ENCODE measurements at regions not wholly inside any gene's neighbourhood (a gene's known extent, or its start where the extent isn't known, plus 50 kb on each side); places are given as distances from the start of the nearest gene placed in this dataset.

GRCh38 chr5:175261526-175261925, 182.5 kb downstream of the DRD1 start:
- no peak overlapping the region for H3K4me3 ChIP-seq
- no peaks in the 10 kb centered on the region for H3K36me3 ChIP-seq
- no peak overlapping the region for H3K27ac ChIP-seq
- no peaks in the 10 kb centered on the region for H3K4me1 ChIP-seq
- 60 to 79% methylated on average over 4 of the region's 4 CpGs for WGBS, 2 donors
- intact Hi-C loops (cut with DNase I), result no loop called here
- no peak for DNase-seq
- H3K27me3 ChIP-seq, result no peaks in the 10 kb centered on the region
- TF ChIP-seq POLR2A (IDR thresholded peaks at IDR 0.05) (no peak), CTCF (IDR thresholded peaks at IDR 0.05) (no peak)
- H3K9me3 ChIP-seq, result no peaks in the 10 kb centered on the region

GRCh38 chr5:175261037-175261436, 182.9 kb downstream of the DRD1 start:
- no peaks in the 10 kb centered on the region for H3K4me1 ChIP-seq
- no peak overlapping the region for H3K27ac ChIP-seq
- 62 to 65% methylated on average over 5 to 6 of the region's 6 CpGs for WGBS, 2 donors
- no peaks in the 10 kb centered on the region for H3K9me3 ChIP-seq
- no peak for DNase-seq
- no peak for TF ChIP-seq POLR2A (IDR thresholded peaks at IDR 0.05)
- TF ChIP-seq CTCF (IDR thresholded peaks at IDR 0.05), result no peak
- H3K27me3 ChIP-seq, result no peaks in the 10 kb centered on the region
- intact Hi-C loops (cut with DNase I), result no loop called here
- H3K36me3 ChIP-seq, result no peaks in the 10 kb centered on the region
- no peak overlapping the region for H3K4me3 ChIP-seq

GRCh38 chr5:175257847-175258194, 186.2 kb downstream of the DRD1 start:
- TF ChIP-seq CTCF (IDR thresholded peaks at IDR 0.05) (no peak), POLR2A (IDR thresholded peaks at IDR 0.05) (no peak)
- intact Hi-C loops (cut with DNase I), result no loop called here
- Histone ChIP-seq H3K27me3 (peaks cover 0 to 17% (median 0%) of the 10 kb centered on the region in 4 donors), H3K27ac (no peak overlapping the region), H3K4me3 (no peak overlapping the region), H3K36me3 (no peaks in the 10 kb centered on the region), H3K4me1 (peaks cover 0 to 13% (median 0%) of the 10 kb centered on the region in 3 donors), H3K9me3 (no peaks in the 10 kb centered on the region)
- 86 to 100% methylated on average over 1 of the region's 1 CpG for WGBS, 2 donors
- no peak for DNase-seq

GRCh38 chr5:175257128-175257846, 186.7 kb downstream of the DRD1 start:
- Histone ChIP-seq H3K9me3 (no peaks in the 10 kb centered on the region), H3K27ac (no peak overlapping the region), H3K4me3 (no peak overlapping the region), H3K27me3 (peaks cover 0 to 21% (median 0%) of the 10 kb centered on the region in 4 donors), H3K4me1 (peaks cover 0 to 13% (median 0%) of the 10 kb centered on the region in 3 donors), H3K36me3 (no peaks in the 10 kb centered on the region)
- DNase-seq, result no peak
- 76 to 78% methylated on average over 4 of the region's 4 CpGs for WGBS, 2 donors
- TF ChIP-seq POLR2A (IDR thresholded peaks at IDR 0.05) (no peak), CTCF (IDR thresholded peaks at IDR 0.05) (no peak)
- intact Hi-C loops (cut with DNase I), result no loop called here

GRCh38 chr5:175254155-175254554, 189.8 kb downstream of the DRD1 start:
- peaks cover 0 to 13% (median 0%) of the 10 kb centered on the region in 3 donors for H3K4me1 ChIP-seq
- H3K36me3 ChIP-seq, result no peaks in the 10 kb centered on the region
- H3K27ac ChIP-seq, result peak overlapping the region in 3 of 4 donors; percentile 58 to 68 (median 64)
- 8 to 18% methylated on average over 1 of the region's 1 CpG for WGBS, 2 donors
- no peak for DNase-seq
- no peak for TF ChIP-seq CTCF (IDR thresholded peaks at IDR 0.05)
- H3K27me3 ChIP-seq, result peaks cover 0 to 30% (median 0%) of the 10 kb centered on the region in 4 donors
- no peak overlapping the region for H3K4me3 ChIP-seq
- no peaks in the 10 kb centered on the region for H3K9me3 ChIP-seq
- intact Hi-C loops (cut with DNase I), result no loop called here

All from esophagus squamous epithelium (tissue), 5 donors.